ENCODE measurements at regions not wholly inside any gene's neighbourhood (a gene's known extent, or its start where the extent isn't known, plus 50 kb on each side); places are given as distances from the start of the nearest gene placed in this dataset.

DNA sequence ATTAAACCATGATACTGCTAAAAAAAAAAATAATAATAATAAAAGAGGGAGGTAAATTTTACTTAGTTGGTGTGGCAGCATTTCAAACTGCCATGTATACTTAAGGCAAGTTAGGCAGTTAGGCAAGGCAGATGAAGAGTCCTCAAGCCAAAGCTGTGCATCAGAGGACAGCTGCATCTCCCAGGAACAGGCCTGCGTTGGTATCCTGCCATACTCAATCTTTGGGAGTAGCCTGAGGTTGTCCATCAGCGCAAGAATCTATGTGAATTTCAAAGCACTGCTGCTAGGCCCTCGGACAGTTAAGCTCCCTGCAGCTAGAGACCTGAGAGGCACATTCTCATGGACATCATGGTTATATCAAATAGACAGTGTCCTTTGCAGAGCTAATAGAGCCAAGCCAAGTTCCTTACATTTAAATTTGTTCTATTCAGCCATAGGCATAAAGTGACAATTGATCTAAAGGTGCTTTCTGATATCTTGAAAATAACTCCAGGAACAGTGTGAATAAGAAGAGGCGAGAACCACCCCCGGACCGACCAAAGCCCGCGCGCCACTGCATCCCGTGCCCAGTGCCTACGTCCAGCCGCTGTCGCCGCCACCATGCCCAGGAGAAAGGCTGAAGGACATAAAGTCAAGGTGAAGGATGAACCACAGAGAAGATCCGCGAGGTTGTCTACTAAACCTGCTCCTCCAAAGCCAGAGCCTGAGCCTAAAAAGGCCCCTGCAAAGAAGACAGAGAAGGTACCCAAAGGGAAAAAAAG is 310.6 kb downstream of the SEMA3D start:
- no peaks in the 10 kb centered on the region for H3K9me3 ChIP-seq (ENCODE audit: control insufficient read depth in 1 of 2, insufficient read depth in 1 of 2, low read depth in 1 of 2, low read length in 2 of 2)
- no peaks in the 10 kb centered on the region for H3K36me3 ChIP-seq (ENCODE audit: control insufficient read depth in 1 of 2, insufficient read depth in 2 of 2, low read length in 2 of 2)
- no peaks in the 10 kb centered on the region for H3K9me2 ChIP-seq (ENCODE audit: insufficient read depth)
- TF ChIP-seq FOSL1 (IDR thresholded peaks at IDR 0.05; ENCODE audit: low read depth): no peak
- intact Hi-C loops (cut with micrococcal nuclease): no loop called here
- no peaks in the 10 kb centered on the region; the same call in 1 of the 2 replicates for H4K20me1 ChIP-seq (ENCODE audit: insufficient read depth)
- H3K4me1 ChIP-seq (ENCODE audit: control insufficient read depth in 1 of 2, insufficient read depth in 2 of 2, low read length in 2 of 2): no peaks in the 10 kb centered on the region
- ChIA-PET RAD21 (ENCODE audit: low non-redundant PET in 1 of 2, low total read pairs in 2 of 2, uncharacterized antibody in 2 of 2, unreplicated experiment in 2 of 2) (no interaction called here), CTCF (no interaction called here), POLR2A (no interaction called here)
- no peaks in the 10 kb centered on the region for H3K79me2 ChIP-seq (ENCODE audit: insufficient read depth, low read length)
- no peak overlapping the region for H3K27ac ChIP-seq (ENCODE audit: low read depth, low read length)
- BruUV-seq (replicated peaks): no TSS peak
- no peak overlapping the region for H2AFZ ChIP-seq (ENCODE audit: low read depth, low read length, poor library complexity, severe bottlenecking)
- no peak for ATAC-seq
- DNase-seq (ENCODE audit: low read depth, low spot score): no peak
- H3K9ac ChIP-seq (ENCODE audit: low read length): no peak overlapping the region
- no peak overlapping the region for H3K4me3 ChIP-seq (replicated peaks in 1 of 2; ENCODE audit: low read depth in 1 of 2, low read length in 2 of 2)
- H3K27me3 ChIP-seq (ENCODE audit: insufficient read depth, low read length): no peaks in the 10 kb centered on the region
- H3K4me2 ChIP-seq (ENCODE audit: low read length): no peak overlapping the region

- Histone ChIP-seq H3K27me3 (ENCODE audit: insufficient read depth, low read length) (no peaks in the 10 kb centered on the region), H4K20me1 (ENCODE audit: insufficient read depth) (no peaks in the 10 kb centered on the region), H3K27ac (ENCODE audit: low read depth, low read length) (no peak overlapping the region), H2AFZ (ENCODE audit: low read depth, low read length, poor library complexity, severe bottlenecking) (no peak overlapping the region), H3K4me1 (ENCODE audit: control insufficient read depth in 1 of 2, insufficient read depth in 2 of 2, low read length in 2 of 2) (no peaks in the 10 kb centered on the region), H3K9ac (ENCODE audit: low read length) (no peak overlapping the region), H3K4me2 (ENCODE audit: low read length) (no peak overlapping the region), H3K9me3 (ENCODE audit: control insufficient read depth in 1 of 2, insufficient read depth in 1 of 2, low read depth in 1 of 2, low read length in 2 of 2) (no peaks in the 10 kb centered on the region), H3K79me2 (ENCODE audit: insufficient read depth, low read length) (no peaks in the 10 kb centered on the region), H3K9me2 (ENCODE audit: insufficient read depth) (no peaks in the 10 kb centered on the region), H3K36me3 (ENCODE audit: control insufficient read depth in 1 of 2, insufficient read depth in 2 of 2, low read length in 2 of 2) (no peaks in the 10 kb centered on the region), H3K4me3 (replicated peaks in 1 of 2; ENCODE audit: low read depth in 1 of 2, low read length in 2 of 2) (no peak overlapping the region)
- ATAC-seq (no peak), DNase-seq (ENCODE audit: low read depth, low spot score) (no peak)
- no peak for TF ChIP-seq ZNF274 (IDR thresholded peaks at IDR 0.05; ENCODE audit: low read depth, low read length)
- no peak for TF ChIP-seq ELF1 (IDR thresholded peaks at IDR 0.05; ENCODE audit: borderline replicate concordance, low read depth)
- no peak for TF ChIP-seq YY1 (IDR thresholded peaks at IDR 0.05; ENCODE audit: extremely low read depth, insufficient replicate concordance, low read depth, low read length)
- no peak for TF ChIP-seq FOSL1 (IDR thresholded peaks at IDR 0.05; ENCODE audit: low read depth)
- TF ChIP-seq, protein P1, sequence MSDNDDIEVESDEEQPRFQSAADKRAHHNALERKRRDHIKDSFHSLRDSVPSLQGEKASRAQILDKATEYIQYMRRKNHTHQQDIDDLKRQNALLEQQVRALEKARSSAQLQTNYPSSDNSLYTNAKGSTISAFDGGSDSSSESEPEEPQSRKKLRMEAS (IDR thresholded peaks at IDR 0.05): no peak
- TF ChIP-seq RAD21 (IDR thresholded peaks at IDR 0.05; ENCODE audit: low read depth): no peak
- no peak for TF ChIP-seq ATF3 (IDR thresholded peaks at IDR 0.05)
- TF ChIP-seq CBX3 (IDR thresholded peaks at IDR 0.05; ENCODE audit: low read depth): no peak
- no peak for TF ChIP-seq TCF7L2 (IDR thresholded peaks at IDR 0.05; ENCODE audit: borderline replicate concordance, extremely low read depth, insufficient read depth, insufficient read length)
- POLR2A ChIA-PET: no interaction called here
- CTCF ChIA-PET: no interaction called here
- BruUV-seq (replicated peaks): no TSS peak
- RAD21 ChIA-PET (ENCODE audit: low non-redundant PET in 1 of 2, low total read pairs in 2 of 2, uncharacterized antibody in 2 of 2, unreplicated experiment in 2 of 2): no interaction called here
- intact Hi-C loops (cut with micrococcal nuclease): no loop called here
These were observed 321.3 kb downstream of the SEMA3D start for GRCh38 chr7:84865560-84865959.

Measured in HCT116 (cell line).